ENCODE measurements at regions not wholly inside any gene's neighbourhood (a gene's known extent, or its start where the extent isn't known, plus 50 kb on each side); places are given as distances from the start of the nearest gene placed in this dataset.
"Not testable (repeated sequence)": the region's sequence is repeated elsewhere in the genome, so short reads cannot be mapped to it uniquely, and the experiment has no call there.

GRCh38 chr1:143816369-143816768, 155.4 kb downstream of the FAM72C start:
- TF ChIP-seq, protein P1, sequence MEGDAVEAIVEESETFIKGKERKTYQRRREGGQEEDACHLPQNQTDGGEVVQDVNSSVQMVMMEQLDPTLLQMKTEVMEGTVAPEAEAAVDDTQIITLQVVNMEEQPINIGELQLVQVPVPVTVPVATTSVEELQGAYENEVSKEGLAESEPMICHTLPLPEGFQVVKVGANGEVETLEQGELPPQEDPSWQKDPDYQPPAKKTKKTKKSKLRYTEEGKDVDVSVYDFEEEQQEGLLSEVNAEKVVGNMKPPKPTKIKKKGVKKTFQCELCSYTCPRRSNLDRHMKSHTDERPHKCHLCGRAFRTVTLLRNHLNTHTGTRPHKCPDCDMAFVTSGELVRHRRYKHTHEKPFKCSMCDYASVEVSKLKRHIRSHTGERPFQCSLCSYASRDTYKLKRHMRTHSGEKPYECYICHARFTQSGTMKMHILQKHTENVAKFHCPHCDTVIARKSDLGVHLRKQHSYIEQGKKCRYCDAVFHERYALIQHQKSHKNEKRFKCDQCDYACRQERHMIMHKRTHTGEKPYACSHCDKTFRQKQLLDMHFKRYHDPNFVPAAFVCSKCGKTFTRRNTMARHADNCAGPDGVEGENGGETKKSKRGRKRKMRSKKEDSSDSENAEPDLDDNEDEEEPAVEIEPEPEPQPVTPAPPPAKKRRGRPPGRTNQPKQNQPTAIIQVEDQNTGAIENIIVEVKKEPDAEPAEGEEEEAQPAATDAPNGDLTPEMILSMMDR (IDR thresholded peaks at IDR 0.05 in 4 of 5, conservative IDR thresholded peaks at IDR 0.05 in 1 of 5) = not testable (repeated sequence)
- TF ChIP-seq POLR2A (IDR thresholded peaks at IDR 0.05) = not testable (repeated sequence)

All from gastrocnemius medialis (tissue), 4 donors.